Osteoblast (primary cell): ENCODE measurements at regions not wholly inside any gene's neighbourhood (a gene's known extent, or its start where the extent isn't known, plus 50 kb on each side); places are given as distances from the start of the nearest gene placed in this dataset.

Source experiments
- DNase-seq: peaks from one replicate; pipeline ENCODE4 v3.0.0; 2011; ENCODE audit warnings: low spot score, mixed read lengths; ENCODE audit not compliant: insufficient read length; ENCODE audit errors: missing footprints
- H2AFZ ChIP-seq: 2 replicates; pipeline ENCODE4 v1.6.0; 2011; ENCODE audit warnings: mild to moderate bottlenecking, low read length
- H3K27ac ChIP-seq: 2 replicates; pipeline ENCODE4 v1.5.1; 2011; ENCODE audit warnings: mild to moderate bottlenecking, low read depth, low read length, moderate library complexity
- H3K27me3 ChIP-seq: 2 replicates; pipeline ENCODE4 v1.6.0; 2012; ENCODE audit warnings: mild to moderate bottlenecking, control low read depth, inconsistent platforms, low read length, moderate library complexity; ENCODE audit not compliant: insufficient read depth
- H3K36me3 ChIP-seq: 2 replicates; pipeline ENCODE4 v1.5.1; 2011; ENCODE audit warnings: mild to moderate bottlenecking, low read length, control low read depth, moderate library complexity; ENCODE audit not compliant: insufficient read depth
- H3K4me1 ChIP-seq: 2 replicates; pipeline ENCODE4 v1.5.1; 2011; ENCODE audit warnings: mild to moderate bottlenecking, low read length, control low read depth, moderate library complexity; ENCODE audit not compliant: insufficient read depth
- H3K4me2 ChIP-seq: 2 replicates; pipeline ENCODE4 v1.6.0; 2011; ENCODE audit warnings: mild to moderate bottlenecking, low read length; ENCODE audit not compliant: insufficient read depth
- H3K4me3 ChIP-seq: fragments of 200-600 bp; sonication (generic); 3 replicates; pipeline ENCODE4 v1.5.1; 2012; ENCODE audit warnings: mild to moderate bottlenecking, low read length, inconsistent platforms; ENCODE audit not compliant: insufficient read depth
- H3K79me2 ChIP-seq: 2 replicates; pipeline ENCODE4 v1.6.0; 2012; ENCODE audit warnings: mild to moderate bottlenecking, low read length, control low read depth, inconsistent platforms; ENCODE audit not compliant: insufficient read depth
- H3K9me3 ChIP-seq: 2 replicates; pipeline ENCODE4 v1.5.1; 2011; ENCODE audit warnings: low read depth, low read length, control low read depth
- H4K20me1 ChIP-seq: 2 replicates; pipeline ENCODE4 v1.6.0; 2012; ENCODE audit warnings: mild to moderate bottlenecking, low read length, control low read depth; ENCODE audit not compliant: insufficient read depth
- TF ChIP-seq, protein P1 (sequence below): IDR thresholded peaks from 2 replicates; pipeline ENCODE4 v1.5.1; 2011; ENCODE audit warnings: mild to moderate bottlenecking, low read depth, low read length, moderate library complexity; ENCODE audit errors: extremely low read depth

DNA sequence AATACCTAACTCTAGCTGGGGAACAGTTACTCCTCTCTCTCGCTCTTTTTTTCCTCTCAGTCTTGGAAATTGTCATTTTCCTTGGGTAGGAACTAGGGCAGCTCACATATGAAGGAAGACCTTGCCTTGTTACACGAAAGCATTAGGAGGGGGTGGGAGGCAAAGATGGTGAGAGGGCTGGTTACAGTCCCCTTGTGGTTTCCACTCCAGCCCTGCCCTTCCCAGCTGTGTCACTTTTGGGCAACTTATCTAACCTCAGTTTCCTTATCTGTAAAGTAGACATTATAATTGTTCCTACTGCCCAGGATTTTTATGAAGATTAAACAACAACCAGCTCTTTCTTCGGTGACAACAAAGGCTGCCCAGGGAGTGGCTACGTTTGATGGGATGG, 196.2 kb upstream of the CLINT1 start:
- no peaks in the 10 kb centered on the region for H4K20me1 ChIP-seq
- H3K27me3 ChIP-seq: peaks cover 11% of the 10 kb centered on the region
- no peaks in the 10 kb centered on the region for H3K36me3 ChIP-seq
- no peak for DNase-seq
- no peak overlapping the region for H3K4me2 ChIP-seq
- H3K4me1 ChIP-seq: peaks cover 5% of the 10 kb centered on the region
- H3K4me3 ChIP-seq: no peak overlapping the region
- H3K79me2 ChIP-seq: no peaks in the 10 kb centered on the region
- TF ChIP-seq, protein P1, sequence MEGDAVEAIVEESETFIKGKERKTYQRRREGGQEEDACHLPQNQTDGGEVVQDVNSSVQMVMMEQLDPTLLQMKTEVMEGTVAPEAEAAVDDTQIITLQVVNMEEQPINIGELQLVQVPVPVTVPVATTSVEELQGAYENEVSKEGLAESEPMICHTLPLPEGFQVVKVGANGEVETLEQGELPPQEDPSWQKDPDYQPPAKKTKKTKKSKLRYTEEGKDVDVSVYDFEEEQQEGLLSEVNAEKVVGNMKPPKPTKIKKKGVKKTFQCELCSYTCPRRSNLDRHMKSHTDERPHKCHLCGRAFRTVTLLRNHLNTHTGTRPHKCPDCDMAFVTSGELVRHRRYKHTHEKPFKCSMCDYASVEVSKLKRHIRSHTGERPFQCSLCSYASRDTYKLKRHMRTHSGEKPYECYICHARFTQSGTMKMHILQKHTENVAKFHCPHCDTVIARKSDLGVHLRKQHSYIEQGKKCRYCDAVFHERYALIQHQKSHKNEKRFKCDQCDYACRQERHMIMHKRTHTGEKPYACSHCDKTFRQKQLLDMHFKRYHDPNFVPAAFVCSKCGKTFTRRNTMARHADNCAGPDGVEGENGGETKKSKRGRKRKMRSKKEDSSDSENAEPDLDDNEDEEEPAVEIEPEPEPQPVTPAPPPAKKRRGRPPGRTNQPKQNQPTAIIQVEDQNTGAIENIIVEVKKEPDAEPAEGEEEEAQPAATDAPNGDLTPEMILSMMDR: no peak
- H3K27ac ChIP-seq: no peak overlapping the region
- no peaks in the 10 kb centered on the region for H3K9me3 ChIP-seq
- H2AFZ ChIP-seq: no peak overlapping the region

DNA sequence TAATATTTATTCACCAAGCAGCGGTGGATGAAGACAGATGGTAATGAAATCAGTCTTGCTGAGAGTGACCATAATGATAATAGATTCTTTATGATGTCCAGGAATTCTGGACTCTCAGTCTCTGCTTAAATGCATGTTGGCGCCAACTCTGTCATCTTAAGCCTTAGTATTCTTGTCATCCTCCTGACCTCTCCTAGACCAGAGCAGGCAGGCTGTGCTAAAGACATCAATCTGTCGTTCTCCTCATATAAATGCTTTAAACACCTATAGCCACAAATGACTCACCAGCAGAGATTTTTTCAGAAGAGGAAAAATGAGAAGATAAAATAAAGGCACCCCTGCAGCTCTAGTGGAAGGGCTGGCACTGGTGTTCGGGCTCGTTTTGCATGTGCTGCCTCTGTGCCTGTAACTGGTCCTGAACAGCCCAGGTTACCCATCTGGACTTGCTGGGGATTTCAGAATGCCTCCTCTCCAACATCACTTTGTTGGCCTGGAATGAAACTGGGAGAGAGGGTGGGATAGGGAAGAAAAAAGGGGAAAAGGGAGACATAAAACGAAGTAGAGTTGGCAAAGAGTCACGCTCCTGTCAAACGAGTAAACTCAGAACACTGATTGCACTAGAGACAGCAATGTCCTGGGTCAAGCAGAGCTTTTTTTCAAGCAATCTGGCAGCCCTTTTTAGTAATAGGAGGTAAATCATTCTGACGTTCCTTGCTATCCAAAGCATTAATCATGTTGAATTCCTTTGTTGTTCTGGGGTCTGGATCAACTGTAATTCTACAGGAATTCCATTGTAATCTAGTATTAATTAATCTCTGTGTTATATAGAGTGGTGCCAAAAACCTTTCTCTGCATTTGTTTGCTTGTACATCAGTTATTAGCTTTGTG, 195.5 kb upstream of the CLINT1 start:
- Histone ChIP-seq H2AFZ (no peak overlapping the region), H3K27ac (no peak overlapping the region), H3K4me3 (no peak overlapping the region), H3K4me1 (peaks cover 5% of the 10 kb centered on the region), H3K27me3 (peaks cover 15% of the 10 kb centered on the region), H3K9me3 (no peaks in the 10 kb centered on the region), H3K4me2 (no peak overlapping the region), H3K36me3 (no peaks in the 10 kb centered on the region), H3K79me2 (no peaks in the 10 kb centered on the region), H4K20me1 (no peaks in the 10 kb centered on the region)
- TF ChIP-seq, protein P1: no peak
- DNase-seq: no peak

DNA sequence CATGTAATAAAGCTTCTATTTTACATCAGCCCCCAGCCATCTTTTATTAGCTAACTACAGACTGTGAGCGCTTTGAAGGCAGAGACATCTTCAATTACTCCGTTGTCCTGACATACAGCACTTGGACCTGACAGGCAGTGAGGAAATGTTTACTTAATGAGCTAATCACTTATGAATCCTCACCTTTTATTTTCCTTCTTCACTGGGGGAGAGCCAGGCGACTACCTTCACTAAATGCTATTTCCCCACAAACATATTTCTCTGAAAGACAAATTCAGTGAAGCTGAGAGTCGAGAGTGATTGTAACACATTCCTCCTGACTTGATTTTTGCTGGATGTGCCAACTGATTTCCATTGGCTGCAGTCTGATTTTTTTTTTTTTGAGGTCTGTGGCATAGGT, 192.1 kb upstream of the CLINT1 start:
- Histone ChIP-seq H3K79me2 (no peaks in the 10 kb centered on the region), H4K20me1 (no peaks in the 10 kb centered on the region), H2AFZ (no peak overlapping the region), H3K4me1 (peaks cover 3% of the 10 kb centered on the region), H3K4me2 (no peak overlapping the region), H3K9me3 (no peaks in the 10 kb centered on the region), H3K4me3 (no peak overlapping the region), H3K27ac (no peak overlapping the region), H3K27me3 (peaks cover 10% of the 10 kb centered on the region), H3K36me3 (no peaks in the 10 kb centered on the region)
- TF ChIP-seq, protein P1: no peak
- no peak for DNase-seq

DNA sequence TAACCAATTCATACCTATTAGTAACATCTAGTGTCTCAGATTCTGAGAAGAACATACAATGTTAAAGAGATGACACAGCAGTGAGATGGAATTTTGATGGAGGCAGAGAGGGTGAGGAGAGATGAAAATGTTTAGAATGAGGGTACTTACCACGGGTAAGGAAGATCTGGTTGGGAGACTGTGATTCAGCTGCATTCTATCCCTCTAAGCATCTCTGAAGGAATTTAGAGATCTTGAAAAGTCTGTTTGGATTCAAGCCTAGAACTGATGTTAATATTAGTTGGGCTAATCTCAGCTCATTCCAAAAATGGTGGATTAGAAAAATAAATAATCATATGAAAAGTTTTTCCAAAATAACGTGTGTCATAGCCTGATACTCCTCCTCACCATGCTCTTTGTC, 191.5 kb upstream of the CLINT1 start:
- Histone ChIP-seq H3K9me3 (no peaks in the 10 kb centered on the region), H3K4me1 (peaks cover 3% of the 10 kb centered on the region), H3K36me3 (no peaks in the 10 kb centered on the region), H3K79me2 (no peaks in the 10 kb centered on the region), H3K27me3 (peaks cover 10% of the 10 kb centered on the region), H4K20me1 (no peaks in the 10 kb centered on the region), H3K27ac (no peak overlapping the region), H3K4me3 (no peak overlapping the region), H3K4me2 (no peak overlapping the region), H2AFZ (no peak overlapping the region)
- TF ChIP-seq, protein P1: no peak
- no peak for DNase-seq
